ENCODE measurements at regions not wholly inside any gene's neighbourhood (a gene's known extent, or its start where the extent isn't known, plus 50 kb on each side); places are given as distances from the start of the nearest gene placed in this dataset.
"Not testable (repeated sequence)": the region's sequence is repeated elsewhere in the genome, so short reads cannot be mapped to it uniquely, and the experiment has no call there.

DNA sequence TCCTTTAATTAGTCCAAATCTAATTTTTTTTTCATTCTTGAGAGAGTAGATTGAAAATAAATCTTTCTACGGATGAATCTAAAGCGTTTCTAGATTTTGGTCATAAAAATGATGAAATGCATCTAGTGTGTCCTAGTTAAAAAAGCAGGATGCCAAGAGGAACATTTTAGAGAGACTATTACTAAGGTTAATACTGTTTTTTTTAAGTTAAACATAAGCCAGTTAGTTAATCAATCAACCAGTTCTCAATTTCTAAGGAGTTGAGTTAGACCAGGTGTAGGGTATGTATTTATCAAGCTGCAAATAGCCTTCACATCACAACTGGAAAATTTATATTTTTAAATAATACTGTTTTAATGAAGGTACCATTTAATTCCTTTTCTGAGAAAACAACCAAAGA lies 679.5 kb upstream of the IGFBP7 start:
- no peak for DNase-seq

DNA sequence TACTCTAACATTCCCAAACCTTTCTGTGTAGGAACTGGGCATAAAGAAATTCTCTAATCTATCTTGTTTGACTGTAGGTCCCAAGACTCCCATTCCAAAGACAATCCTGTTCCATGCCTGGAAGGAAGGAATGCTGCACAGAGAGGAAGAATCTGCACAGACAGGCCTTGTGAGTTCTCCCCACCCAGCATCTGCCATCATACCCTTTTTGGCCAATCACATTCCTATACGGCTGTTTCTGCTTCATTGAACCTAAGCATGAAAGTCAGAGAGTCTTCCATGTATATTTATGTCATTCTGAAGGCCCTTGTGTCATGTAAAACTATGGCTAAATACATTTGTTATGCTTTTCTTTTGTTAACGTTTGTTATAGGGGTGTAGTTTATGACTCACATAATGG lies 667.7 kb upstream of the IGFBP7 start:
- DNase-seq, result no peak

DNA sequence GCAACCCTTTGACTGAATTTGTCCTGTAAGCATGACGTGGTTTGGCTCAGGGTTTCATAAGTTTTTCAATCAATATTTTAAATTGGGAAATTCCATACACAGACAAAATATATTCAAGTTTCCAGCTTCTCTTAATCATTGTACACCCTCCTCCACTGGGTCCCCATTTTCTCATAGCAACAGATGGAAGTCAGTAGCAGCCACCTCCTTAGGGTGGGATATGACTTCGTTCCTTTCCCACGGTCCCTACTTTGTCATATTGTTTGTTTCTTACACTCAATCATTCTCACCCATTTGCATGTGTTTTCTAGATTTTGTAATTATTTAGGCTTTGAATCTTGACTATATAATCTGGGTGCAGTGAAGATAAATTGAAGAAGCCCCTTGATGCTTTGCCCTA lies 664.5 kb upstream of the IGFBP7 start:
- DNase-seq, result no peak

DNA sequence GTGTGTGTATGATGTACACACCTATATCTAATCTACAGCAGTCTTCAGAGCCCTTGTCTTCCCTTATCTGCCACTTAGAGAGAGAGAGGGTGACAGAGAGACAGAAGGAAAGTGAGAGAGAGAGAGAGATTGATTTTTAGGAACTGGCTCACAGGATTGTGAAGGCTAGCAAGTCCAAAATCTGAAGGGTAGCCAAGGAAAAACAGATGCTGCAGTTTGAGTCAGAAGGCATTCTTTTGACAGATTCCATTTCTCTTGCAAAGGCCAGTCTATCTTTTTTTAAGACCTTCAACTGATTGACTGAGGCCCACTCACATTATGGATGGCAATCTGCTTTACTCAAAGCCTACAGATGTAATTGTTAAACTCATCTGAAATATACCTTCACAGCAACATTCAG lies 664.0 kb upstream of the IGFBP7 start:
- DNase-seq, result no peak

DNA sequence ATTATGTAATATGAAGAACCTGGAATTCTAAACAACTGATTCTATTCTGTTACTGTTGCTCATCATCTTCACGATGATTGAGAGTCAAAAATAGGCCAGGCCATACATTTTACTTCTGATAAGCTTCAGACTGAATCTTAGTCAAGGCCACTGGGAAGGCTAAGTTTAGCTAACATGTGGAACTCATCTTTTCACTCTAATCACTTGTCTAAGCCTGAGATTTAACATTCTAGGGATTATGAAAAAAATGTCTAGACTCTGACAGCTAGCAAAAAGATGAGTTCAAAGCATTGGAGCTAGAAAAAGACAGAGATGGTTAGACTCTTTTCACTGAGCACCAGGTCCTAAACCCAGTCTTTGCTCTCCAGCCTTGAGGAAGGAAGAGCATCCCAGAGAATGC lies 656.2 kb upstream of the IGFBP7 start:
- no peak for DNase-seq

DNA sequence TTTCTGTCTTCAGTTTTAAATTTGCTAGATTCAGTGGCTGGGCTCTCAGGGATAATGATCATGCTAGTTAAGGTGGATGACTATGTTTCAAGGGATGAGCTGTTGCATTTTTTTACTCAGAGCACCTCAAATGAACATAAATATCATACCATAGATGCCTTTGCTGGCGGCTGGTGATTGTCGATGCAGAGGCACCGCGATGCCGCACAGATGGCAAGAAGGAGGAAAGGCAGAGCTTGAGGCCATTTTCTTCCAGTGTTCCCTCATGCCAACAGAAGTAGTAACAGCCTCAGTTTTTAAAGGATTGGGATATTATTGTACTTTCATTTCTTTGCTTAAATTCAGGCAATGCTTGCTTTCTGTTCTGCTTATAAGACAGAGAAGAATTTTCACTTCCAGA lies 654.7 kb upstream of the IGFBP7 start:
- DNase-seq, result no peak

DNA sequence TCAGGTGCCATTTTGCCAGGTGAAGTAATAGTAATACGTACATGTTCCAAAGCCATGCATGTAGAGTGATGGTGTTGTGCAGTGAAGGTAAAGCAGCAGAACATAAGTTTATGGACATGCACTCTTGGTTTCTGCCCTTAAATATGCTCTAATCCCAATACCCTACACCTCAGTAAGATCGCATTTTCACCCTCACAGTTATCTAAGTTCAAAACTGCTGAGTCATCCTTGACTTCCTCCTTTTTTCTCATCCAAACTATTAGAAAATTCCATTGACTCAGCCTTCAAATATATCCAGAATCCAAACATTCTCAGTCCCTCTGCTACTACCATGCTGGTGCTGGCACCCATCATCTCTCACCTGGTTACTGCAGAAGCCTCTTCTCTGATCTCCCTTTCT lies 652.9 kb upstream of the IGFBP7 start:
- DNase-seq, result no peak

DNA sequence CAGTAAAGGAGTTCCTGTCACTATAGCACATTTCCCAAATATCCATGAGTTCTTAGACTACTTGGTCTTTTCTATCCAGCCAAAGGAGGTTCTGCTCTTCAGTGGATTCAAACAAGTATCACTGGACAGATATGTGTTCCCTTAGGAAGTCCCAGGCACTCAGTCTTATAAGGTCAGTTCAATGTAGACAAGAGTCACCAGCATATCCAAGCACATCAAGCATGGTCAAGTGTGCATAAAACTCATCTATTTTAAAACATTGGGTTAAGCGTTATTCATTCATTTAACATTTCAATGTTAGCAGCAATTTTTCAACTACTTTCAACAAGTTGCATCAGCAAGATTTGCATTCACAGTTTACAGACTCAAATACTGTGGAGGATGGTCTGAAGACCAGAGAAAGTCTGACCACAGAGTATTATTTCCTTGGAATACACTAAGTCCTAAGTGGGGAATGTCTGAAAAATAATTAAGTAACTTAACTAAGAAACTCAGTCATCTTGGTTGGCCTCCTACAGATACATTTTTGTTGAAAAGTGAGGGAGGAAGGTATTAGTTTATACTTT lies 630.5 kb upstream of the IGFBP7 start:
- no peak for DNase-seq

DNA sequence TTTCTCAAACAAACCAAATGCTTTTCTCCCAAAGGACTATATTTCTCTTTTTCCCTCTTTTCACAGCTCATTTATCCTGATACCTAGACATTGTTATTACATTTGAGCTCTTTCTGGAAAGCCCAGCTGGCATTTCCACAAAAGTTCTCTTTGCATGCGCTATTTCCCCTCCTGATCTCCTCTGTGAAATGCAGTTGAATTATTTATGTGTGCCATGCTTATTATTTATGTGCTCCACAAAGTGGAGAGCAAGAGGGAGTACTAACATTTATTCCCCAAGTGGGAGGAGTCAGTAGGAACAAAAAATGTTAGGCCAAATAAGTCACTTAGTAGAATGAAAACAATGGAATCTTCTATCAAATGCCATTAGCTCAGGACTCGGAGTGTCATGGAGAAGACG lies 626.6 kb upstream of the IGFBP7 start:
- DNase-seq, result no peak

DNA sequence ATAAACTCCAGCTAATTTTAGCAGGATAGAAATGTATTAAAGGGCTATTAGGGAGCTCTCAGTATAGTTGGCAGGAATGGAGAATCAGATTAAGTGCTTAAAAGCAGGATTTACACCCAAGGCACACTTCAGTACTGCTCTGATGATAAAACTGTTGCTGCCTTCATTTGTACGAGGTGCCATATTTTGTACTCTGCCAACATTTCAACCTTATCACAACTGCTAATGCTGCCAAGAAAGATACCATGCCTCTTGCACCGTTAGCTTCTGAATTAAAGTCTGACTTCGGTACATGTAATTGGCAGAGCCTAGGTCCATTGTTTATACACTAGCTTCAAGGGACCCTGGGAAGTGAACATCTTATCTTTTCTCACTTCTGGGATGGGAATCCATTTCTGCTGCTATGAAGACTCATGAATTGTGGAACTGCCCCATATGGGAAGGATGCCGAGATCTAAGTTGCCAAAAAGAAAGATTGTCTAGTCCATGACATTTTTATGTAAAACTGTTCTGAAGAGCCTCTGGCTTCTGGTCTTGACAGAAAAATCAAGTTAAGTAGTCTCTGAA lies 624.0 kb upstream of the IGFBP7 start:
- no peak for DNase-seq

DNA sequence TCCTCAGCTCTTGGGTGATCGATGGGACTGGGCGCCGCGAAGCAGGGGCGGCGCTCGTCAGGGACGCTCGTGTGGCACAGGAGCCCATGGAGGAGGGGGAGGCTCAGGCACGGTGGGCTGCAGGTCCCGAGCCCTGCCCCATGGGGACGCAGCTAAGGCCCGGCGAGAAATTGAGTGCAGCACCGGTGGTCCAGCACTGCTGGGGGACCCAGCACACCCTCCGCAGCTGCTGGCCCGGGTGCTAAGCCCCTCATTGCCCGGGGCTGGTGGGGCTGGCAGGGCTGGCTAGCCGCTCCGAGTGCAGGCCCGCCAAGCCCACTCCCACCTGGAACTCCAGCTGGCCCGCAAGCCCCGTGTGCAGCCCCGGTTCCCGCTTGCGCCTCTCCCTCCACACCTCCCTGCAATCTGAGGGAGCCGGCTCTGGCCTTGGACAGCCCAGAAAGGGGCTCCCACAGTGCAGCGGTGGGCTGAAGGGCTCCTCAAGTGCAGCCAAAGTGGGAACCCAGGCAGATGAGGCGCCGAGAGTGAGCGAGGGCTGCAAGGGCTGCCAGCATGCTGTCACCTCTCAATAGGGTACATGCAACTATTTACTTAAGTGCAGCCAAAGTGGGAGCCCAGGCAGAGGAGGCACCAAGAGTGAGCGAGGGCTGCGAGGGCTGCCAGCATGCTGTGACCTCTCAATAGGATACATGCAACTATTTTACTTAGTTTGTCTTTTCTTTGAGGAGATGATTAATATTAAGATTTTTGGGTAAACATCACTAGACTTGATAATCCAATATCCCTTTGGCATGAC lies 619.8 kb upstream of the IGFBP7 start:
- not testable (repeated sequence) for DNase-seq

DNA sequence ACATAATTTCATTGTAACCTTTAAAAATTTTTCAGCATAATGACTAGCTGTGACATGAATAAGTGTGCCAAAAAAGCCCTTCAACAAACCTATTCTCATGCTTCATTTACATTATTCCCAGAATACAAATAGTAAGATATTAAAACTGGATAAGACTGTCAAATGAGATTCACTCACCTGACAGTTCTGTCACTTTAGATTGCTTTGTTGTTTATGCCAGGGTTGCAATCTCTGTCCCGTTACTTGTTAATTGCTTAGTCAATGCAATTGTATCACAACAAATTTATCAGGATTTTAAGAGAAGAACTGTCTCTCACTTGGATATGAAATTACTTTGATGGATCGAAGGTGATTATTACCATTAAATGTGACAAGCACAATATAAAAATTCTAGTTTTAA lies 616.0 kb upstream of the IGFBP7 start:
- DNase-seq, result no peak

DNA sequence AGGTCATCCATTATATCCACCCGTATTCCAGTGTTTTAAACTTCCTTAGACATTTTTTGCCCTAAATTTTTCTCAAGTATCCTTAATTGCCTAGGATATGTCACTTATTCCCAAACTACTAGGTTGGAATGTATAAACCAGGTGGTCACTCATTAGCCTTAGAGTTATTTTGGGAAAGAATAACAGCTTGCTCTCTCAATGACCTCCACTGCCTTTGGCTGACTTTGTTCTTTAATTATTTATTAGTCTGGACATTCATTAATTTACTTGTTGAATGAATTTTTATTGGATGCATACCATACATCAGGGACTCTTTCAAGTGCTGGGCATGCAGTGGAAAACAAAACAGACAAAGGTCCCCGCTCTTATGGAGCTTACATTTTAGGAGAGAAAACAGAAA lies 609.3 kb upstream of the IGFBP7 start:
- DNase-seq, result no peak

DNA sequence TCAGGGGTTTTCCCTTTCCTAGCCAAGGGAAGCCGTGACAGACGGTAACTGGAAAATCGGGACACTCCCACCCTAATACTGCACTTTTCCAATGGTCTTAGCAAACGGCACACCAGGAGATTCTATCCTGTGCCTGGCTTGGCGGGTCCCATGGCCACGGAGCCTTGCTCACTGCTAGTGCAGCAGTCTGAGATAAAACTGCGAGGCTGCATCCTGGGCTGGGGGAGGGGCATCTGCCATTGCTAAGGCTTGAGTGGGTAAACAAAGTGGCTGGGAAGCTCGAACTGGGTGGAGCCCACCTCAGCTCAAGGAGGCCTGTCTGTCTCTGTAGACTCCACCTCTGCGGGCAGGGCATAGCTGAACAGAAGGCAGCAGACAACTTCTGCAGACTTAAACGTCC lies 604.1 kb upstream of the IGFBP7 start:
- not testable (repeated sequence) for DNase-seq

DNA sequence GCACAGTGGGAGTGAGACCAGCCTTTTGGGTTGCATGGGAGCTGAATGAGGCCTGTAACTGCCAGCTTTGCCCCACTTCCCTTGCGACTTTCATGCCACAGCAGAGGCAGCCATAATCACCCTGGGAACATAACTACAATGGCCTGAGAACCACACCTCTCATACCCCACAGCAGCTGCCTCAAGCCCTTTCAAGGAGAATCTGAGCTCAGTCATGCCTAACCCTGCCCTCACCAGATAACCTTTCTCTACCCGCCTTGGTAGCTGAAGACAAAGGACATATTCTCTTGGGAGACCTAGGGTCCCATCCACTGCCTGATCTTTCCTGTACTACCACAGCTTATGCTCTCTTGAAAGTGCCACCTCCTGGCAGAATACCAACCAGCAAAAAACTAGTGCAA lies 599.9 kb upstream of the IGFBP7 start:
- no peak for DNase-seq

DNA sequence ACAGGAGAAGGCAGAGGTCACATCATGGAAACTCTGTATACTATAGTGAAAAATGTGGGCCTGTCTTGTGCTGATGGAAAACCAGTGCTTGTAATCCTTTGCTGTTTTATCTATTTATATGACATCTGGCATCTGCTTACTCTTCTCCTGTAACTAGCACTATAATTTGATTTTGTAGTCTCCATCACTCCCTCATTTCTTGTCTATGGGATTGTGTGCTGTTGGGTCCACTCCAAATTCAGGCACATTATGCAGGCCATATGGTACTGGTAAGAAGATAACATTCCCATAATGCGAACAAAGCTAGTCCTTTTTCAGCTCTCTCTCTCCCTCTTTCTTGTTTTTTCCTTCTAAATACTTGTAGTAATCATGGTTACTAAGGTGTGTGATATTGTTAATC lies 581.2 kb upstream of the IGFBP7 start:
- DNase-seq, result no peak

DNA sequence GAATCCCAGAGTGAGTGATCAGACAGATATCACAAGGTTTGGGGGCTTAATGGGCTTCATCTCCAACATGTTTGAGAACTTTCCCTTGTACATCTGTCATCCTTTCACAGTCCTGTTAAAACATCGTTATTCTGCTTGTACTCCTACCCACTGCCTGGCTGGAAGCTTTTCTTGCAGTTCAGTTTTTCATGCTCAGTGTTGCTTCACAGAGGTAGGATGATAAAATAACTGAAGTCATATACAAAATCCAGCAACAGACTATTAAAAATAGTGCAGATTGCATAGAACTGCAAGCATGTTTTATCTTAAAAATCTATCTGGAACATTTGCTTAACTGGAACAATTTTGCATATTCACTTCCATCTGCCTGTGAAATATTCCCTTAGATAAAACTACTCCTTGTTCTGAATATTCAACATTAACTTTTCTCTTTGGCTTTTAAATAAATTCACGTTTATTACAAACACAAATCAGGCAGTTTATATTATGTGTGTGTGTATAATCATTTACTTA lies 579.6 kb upstream of the IGFBP7 start:
- no peak for DNase-seq

DNA sequence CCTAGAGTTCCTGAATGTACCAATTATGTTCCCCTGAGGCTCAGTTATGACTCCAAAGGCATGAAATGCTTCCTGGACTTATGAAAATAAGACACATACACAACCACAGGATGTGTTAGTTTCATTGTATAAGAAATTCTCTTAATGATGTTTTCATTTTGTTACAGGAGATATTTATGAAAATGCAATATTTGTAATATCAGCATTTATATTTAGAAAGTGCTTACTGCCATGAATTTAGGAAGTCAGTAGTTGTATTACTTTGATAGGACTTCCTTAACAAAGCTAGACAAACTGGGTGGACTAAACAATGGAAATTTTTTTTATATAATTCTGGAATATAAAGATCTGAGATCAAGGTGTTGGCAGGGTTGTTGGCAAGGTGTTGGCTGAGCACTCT lies 572.1 kb upstream of the IGFBP7 start:
- no peak for DNase-seq

DNA sequence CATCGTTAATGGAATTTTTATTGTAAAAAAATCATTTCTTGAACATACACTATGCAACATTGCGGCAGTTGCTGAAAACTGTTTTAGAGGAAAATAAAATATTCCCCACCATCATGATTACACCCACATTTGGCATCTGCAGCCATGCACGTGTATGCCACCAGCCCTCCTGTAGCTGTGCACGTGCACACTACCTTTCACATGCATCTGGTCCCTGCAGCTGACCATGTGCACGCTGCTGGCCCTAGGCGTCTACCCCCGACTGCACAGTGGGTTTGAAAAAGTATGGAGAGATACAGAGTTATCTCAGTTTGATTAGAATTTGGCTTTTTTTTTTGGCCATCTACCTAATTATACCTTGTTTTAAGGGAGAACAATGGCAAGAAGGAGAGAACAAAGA lies 569.8 kb upstream of the IGFBP7 start:
- no peak for DNase-seq

DNA sequence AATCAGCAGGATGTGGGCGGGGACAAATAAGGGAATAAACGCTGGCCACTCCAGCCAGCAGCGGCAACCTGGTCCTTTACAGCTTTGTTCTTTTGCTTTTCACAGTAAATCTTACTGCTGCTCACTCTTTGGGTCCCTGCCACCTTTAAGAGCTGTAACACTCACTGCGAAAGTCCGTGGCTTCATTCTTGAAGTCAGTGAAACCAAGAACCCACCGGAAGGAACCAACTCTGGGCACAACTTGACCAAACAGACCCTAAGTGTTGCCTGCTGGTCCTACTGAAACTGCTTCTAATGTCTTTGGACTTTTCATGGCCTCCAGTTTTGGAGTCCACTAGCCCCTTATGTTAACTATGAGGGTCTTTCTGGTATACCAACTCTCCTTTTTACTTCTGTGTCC lies 566.2 kb upstream of the IGFBP7 start:
- no peak for DNase-seq

DNA sequence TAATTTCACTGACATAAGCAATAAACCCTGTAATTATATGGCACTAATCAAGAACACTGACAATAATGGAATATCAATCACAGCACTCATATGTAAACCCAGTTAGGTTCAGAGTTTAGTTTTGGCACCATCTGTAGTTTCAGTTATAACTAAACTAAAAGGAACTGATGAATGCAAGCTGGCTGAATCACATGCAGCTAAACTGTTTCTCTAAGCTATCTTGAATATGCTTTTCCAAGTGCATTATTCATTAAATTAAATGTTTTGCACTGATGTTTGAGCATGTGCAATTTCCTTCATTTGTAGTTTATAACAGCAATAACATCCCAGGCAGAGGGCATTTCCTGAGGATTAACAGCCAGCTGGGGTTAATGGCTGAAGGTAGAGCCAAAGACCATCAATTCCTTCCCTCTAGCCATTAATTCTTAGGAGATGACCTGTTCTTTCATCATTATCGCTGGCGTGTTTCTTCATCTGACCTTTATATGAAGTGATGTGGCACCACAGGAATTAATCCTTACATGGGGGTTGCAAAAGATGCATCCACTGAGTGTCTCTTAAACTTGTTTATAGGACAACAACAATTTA lies 562.8 kb upstream of the IGFBP7 start:
- no peak for DNase-seq

DNA sequence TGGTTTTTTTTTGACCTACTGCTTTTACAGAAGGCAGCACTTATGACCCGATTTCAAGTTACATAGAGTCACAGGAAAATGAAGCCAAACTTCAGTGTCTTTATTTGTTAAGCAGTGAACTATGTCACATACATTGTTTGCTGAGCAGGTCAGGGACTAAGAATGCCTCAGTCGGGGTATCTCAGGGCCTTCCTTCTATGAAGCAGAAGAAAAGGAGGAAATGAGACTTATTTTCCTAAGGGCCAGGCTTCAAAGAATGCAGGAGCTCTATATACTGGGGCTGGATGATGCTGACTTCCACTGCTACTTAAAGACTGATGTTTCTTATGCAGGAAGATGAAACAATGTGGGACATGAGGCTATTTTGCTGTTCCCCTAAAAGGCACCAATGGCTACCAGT lies 558.4 kb upstream of the IGFBP7 start:
- DNase-seq, result no peak

DNA sequence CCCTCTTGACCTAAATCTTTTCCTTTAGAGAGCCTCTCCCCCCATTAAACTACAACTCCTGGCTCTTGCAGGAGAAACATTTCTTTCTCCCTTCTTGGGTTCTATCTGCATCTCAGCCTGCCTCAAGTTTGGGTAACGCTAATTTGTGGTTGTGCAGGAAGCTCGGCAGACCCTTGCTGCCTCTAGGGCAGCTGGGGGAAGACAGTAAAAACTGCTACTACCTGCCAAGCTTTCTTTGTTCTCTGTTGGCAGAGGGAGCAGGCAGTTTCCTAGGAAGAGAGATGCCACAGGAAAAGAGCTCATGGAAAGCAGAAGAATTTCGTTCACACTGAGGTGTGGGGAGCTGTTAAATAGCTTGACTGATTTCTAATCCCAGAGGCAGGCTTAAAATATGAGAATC lies 555.6 kb upstream of the IGFBP7 start:
- DNase-seq, result no peak

DNA sequence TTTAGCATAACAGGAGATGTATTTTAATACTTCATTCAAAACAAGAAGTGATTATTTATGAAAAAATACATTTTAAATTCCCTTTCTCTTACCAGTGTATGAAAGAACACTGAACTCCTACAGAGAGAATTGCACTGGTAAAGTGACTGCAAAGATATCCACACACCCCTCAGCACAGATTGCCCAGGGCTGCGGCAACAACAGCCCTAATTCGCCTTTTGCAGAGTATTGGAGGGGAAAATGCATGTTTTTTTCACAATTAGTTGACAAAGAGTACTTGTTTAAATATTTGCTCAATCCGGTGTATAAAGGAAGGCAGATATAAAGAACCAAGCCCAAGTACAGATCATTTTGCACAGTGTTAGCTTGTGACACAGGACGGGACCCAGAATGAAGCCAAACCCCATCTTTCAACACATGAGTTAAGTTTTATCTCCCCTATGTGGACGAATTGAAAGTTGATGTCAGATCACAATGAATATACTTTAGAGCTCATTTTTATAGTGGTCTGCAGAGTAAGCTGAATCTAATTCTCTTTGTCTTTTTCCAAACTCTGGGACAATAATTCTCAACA lies 551.4 kb upstream of the IGFBP7 start:
- no peak for DNase-seq
